D721Med (cell line): ENCODE measurements at regions not wholly inside any gene's neighbourhood (a gene's known extent, or its start where the extent isn't known, plus 50 kb on each side); places are given as distances from the start of the nearest gene placed in this dataset.

Source experiments
- DNase-seq: peaks from one replicate; pipeline ENCODE4 v3.0.0; 2011; ENCODE audit warnings: low spot score; ENCODE audit not compliant: insufficient read length
- FAIRE-seq: peaks from 2 replicates; lab custom pipeline; 2011; peaks lifted over from hg19 to GRCh38; lab: Jason Lieb, UNC
- CTCF ChIP-seq: IDR thresholded peaks from 2 replicates; pipeline ENCODE4 v1.5.1; 2012; ENCODE audit warnings: mild to moderate bottlenecking, control low read depth; ENCODE audit not compliant: insufficient read depth; ENCODE audit errors: missing control alignments

- DNase-seq = no peak
- TF ChIP-seq CTCF = no peak
- FAIRE-seq = no peak
These were observed 84.6 kb downstream of the GPR88 start for GRCh38 chr1:100622506-100622905.

GRCh38 chr1:100622966-100623762 lies 85.2 kb downstream of the GPR88 start:
- DNase-seq = no peak
- no peak for FAIRE-seq
- no peak for TF ChIP-seq CTCF

- TF ChIP-seq CTCF = no peak
- DNase-seq (no peak), FAIRE-seq (no peak)
These were observed 87.1 kb downstream of the GPR88 start for GRCh38 chr1:100624886-100625610.

GRCh38 chr1:100626397-100626796 lies 88.5 kb downstream of the GPR88 start:
- DNase-seq (no peak), FAIRE-seq (no peak)
- no peak for TF ChIP-seq CTCF

GRCh38 chr1:100627054-100627716 lies 89.2 kb downstream of the GPR88 start:
- FAIRE-seq (no peak), DNase-seq (no peak)
- no peak for TF ChIP-seq CTCF

- no peak for FAIRE-seq
- TF ChIP-seq CTCF = no peak
- DNase-seq = no peak
These were observed 90.0 kb downstream of the GPR88 start for GRCh38 chr1:100627936-100628335.
